ENCODE measurements at regions not wholly inside any gene's neighbourhood (a gene's known extent, or its start where the extent isn't known, plus 50 kb on each side); places are given as distances from the start of the nearest gene placed in this dataset.
A peak's percentile ranks its signal among the peaks of the same experiment; 100 is the strongest.

DNA sequence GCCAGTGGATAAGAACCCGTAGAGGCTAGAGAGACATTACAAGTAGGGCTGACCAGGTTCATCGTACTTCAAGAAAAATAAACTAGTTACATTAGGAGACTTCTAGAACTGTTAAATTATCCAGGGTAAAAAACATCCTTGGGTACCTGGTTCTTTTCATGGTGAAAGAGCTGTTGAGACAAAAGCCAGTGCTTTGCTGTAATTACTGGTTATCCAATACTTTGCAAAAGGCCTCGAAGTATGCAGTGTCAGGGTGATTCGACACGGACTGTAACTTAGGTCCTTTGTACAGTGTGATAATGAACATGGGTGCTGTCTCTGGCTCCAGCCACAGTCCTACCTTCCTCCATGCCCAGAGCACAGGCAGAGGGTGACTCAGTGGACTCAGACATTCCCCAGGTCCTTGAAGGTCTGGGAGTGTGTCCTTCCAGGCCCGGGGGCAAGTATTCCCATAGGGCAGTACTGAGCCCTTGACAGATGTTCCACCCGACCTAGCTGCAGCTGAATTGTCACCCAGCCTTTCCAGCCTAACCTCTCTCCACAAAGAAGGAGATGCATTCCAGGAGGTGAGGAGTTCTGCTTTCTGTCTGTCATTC is 123.6 kb upstream of the TMEM72 start:
- DNase-seq: no peak

DNA sequence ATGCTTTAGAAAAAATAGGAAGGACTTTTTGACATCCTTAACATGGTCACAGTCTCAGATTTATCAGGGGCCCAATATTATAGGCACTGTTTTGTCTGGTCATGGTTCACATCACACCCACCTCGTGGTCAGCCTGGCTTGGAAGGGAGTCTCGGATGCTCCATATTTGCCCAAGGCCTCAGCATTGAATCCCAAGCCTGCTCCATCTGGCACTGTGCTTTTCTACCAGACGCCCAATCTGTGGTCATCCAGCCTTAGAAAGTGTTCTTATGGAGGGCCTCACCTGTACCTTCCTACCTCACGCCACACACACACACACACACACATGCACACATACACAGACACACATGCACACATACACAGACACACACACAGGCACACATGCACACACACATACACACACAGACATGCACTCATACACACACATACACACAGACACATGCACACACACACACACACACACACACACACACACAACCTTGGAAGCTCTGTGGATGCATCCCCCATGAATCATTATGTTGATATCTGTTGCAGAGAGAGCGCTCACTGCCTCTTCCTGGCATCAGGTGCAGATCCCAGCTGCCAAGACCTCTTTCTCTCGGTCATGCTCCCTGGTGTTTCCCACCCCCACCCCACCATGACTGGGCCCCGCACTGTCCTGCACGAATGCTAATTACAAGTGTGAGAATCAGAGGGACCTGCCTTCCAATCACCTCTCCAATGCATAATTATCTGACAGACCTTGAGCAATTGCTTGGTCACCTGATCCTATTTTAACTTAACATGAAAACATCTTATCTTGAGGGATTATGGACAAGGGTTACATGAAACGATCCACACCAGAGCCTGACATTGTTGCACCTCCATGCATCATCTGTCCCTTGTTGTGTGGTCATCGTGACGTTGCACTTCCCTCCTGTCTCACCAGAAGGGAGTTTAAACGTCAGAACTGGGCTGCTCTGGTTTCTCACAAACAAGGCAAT is 122.7 kb upstream of the TMEM72 start:
- DNase-seq: no peak

DNA sequence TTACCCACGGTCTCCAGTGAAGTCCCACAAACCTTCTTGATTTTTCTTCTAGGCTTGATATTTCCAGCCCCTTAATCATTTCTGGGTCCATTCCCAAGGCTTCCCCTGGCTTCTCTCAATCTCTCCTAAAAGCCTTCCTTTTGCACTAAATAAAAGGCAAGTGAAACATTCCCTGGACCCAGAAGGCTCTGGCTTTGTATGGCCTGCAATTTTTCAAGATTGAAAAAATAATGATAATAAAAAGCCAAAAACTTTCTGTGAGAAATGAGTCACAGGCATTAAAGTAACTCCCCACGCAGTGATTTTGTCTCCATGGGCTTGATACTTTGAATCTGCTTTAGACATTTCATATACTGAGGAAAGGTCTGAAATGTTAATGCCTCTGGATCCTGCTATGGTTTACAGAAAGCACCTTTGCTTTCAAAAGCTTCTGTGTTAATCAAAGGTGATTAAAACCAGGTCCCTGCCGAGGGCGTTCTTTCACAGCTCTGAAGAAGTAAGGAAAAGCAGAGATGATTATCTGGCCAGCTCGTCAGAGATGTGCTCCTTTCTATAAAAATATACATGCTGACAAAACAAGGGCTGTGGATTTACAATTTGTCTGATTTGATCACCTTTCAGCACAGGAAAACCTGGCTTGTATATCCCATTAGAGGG is 118.9 kb upstream of the TMEM72 start:
- no peak for DNase-seq

DNA sequence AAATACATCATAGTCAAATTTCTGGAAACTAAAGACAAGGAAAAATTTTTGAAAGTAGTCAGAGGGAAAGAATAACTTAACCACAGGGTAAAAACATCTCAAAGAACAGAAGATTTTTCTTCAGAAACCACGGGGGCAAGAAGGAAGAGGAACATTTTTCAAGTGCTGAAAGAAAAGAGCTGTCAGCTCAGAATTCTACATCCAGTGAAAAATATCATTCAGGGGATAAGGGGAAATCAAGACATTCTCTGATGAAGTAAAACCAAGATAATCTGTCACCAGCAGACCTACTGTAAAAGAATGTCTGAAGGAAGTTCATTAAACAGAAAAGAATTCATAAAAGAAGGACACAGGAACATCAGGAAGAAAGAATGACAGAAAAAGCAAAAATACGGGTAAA is 111.2 kb upstream of the TMEM72 start:
- peak; percentile 61 for DNase-seq

DNA sequence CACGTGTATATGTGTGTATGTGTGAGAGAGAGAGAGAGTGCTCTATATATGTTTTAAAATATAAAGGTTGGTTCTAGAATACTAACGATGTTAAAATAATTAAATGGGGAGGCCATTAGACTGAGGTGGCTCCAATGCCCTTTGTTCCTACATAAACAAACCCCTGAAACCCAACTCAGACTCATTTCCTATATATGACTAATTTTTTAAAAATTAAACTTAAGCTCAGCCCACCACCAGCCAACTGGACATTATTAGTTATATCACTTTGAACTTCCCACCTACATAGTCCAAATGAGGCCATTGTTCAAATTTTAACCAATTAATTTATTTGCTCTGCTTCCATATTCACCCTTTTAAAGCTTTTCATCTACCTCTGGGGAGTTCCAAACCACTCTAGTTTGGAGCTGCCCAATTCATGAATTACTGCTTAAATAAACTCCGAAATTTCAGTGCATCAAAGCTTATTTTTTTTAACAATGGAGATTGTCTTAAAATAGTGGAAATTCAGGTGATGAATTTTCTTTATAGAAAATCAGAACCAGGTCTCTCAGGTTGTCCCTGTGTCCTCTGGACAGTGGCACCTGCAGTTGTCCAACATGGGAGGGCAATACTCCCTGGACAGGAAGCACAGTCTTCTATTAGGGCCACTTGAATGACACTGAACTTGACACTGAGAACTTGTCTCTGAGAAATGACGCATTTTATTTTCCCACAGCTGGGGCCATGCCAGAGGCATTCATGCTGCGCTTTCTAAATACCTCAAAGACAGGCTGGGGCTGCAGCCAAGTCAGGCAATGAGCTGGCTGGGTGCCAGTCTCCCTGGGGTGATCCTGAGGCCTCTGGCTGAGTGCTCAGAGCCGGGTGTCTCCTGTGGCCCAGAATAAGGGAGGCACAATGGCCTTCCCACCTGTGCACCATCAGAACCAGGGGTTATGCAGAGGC is 109.5 kb upstream of the TMEM72 start:
- DNase-seq: peak; percentile 96

DNA sequence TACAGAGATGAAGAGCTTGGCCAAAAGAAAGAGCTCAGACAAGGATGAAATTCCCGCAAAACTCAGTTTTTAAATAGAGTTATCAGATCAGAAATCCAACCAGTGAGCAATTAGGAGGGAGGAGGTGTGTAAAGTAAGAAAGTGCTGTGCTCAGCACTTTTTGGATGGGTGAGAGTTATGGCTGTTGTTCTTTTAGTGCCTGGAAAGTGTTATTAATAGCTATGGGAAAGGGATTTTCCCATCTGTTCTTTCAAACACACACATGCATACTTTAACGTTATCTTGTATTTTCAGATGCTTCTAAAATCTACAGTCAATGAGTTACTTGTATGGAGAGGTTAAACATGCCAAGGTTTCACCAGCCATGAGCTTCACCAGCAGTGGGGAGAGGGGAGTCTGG is 107.3 kb upstream of the TMEM72 start:
- no peak for DNase-seq

DNA sequence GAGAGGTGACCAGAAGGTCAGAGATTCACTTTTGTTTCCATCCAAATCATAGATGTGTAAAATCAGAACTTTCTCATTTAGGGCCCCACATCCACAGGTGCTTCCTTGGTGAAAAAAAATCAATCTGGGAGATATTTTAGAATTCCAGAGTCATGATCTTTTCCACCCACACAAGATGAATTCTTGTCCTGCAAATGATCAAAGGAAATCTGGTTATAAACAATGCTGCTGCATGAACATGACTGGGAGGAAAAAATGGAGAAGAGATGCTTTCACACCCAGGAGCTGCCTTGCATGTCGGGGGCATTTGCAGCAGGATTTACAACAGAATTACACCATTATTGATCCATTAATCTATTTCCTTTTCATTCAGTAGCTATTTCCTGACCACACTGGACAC is 106.5 kb upstream of the TMEM72 start:
- no peak for DNase-seq

DNA sequence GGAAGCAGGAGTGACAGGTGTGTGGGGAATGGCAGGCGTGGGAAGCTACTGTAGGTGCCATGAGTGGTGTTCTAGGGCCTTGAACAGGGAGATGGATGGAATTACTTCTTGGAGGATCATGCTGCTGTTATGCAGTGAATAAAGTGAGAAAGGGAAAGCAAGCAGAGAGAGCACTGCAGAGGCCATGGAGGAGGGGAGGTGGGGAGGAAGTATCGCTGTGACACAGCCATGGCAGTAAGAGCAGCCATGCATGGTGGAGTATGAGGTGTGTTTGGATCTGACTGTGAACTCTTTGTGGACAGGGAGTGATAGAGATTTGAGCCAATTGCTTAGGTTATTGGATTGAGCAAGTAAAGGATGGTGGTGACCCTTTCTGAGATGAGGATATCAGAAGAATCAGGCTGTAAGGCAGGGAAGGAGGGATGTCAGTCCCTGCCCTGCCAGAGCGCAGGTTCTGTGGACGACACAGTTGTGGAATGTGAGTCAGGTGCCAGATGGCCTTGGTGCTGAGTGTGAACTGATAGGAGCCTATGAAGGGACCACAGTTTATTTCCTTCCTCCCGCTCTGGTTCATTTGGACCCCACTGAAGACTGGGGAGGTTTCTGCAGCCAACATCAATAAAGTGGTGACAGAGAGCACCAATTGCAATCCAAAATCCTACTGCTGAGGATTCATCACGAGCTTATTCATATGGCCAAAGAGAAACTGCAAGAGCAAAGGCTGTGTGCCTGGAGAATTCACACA is 105.5 kb upstream of the TMEM72 start:
- no peak for DNase-seq

DNA sequence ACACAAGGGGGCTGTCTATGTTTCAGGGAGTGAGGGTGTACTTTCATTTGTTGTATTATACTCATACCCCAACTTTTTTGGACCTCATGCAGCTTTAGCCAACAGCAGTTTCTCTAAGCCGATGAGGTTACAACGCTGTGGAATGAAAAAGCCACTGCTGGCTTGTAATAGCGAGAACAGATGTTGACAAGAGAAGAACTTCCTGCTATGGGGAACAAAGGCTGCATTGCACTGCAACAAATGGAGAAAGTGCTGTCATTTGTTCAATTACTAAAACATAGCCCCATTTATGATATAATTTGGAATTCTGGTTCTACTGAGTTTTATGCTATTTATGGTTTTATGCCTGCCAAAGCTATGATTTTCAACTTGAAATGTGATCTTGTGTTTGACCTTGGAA is 104.2 kb upstream of the TMEM72 start:
- DNase-seq: no peak

DNA sequence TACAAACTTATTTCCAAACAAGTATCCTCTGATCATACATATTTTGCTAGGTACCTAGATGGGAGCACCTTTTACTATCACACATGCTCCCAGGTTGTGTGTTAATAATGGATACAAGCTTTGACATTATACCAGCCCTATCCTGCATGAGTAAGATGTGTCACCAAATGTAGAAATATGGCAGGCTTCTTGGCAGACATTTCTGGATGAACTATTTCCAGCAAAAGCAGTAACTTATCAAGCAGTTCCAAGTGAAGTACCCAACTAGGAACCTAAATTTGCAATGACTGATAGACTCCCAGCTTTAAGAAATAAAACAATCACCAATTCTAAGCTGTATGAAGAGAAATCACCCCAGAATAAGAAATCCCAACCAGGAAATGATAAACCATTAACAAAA is 103.7 kb upstream of the TMEM72 start:
- no peak for DNase-seq

DNA sequence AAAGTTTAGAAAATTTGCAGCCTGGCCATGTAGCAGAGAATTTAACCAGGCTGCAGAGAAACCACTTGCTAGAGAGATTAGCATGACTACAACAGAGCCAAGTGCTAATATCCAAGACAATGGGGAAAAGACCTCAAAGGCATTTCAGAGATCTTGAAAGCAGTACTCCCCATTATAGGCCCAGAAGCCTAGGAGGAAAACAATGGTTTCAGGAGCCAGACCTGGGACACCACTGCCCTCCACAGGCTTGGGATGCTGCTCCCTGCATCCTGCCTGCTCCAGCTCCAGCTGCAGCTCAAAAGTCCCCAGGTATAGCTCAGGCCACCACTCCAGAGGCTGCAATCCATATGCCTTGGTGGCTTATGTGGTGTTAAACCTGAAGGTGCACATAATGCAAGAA is 101.5 kb upstream of the TMEM72 start:
- DNase-seq: no peak

DNA sequence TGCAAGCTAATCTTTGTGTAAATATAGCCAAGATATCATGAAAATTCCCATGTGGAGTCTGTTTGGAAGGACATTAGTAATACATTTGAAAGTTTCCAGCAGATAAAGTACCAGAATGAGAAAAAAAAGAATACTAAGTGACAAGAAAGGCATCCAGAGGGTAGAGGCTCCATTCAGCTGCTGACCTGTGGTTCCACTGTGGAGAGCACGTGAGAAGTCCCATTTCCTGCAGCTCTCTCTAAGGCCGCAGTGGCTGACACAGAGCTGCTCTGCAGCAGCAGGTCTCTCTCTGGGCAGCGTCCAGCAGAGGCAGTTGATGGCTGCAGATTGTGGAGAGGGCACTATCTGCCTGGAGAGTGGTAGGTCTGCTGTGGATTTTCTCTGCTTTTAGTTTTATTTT is 100.1 kb upstream of the TMEM72 start:
- DNase-seq: no peak

DNA sequence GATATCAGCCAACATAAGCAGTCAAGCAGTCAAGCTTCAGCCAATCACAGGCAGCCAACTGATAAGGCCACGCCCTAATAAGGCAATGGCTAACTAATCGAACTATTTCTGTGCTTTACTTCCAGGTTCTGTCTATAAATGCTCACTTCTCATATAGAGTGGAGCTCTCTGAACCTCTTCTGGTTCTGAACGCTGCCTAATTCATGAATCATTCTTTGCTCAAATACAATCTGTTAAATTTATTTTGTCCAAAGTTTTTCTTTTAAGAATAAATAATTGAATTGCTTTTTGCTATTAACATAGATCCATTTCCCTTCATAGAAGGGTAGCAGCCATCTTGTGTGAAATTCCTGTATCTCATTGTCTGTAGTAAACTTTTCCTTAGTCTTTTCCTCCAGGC is 97.9 kb upstream of the TMEM72 start:
- DNase-seq: no peak

DNA sequence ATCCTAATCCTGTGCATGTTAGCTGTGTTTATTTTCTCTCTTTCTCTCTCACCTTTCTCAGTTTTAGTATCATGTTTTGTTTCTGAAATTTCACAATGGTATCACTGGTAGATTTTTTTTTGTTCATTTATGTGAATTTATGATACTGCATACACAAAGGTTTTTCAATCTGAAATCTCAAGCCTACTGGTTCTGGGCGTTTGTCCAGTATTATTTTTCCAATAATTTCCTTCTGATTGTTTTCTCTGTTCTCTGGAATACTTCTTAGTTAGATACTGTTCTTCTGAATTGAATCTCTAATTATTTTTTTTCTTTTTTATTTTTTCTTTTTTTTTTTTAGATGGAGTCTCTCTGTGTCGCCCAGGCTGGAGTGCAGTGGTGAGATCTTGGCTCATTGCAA is 96.2 kb upstream of the TMEM72 start:
- DNase-seq: no peak

DNA sequence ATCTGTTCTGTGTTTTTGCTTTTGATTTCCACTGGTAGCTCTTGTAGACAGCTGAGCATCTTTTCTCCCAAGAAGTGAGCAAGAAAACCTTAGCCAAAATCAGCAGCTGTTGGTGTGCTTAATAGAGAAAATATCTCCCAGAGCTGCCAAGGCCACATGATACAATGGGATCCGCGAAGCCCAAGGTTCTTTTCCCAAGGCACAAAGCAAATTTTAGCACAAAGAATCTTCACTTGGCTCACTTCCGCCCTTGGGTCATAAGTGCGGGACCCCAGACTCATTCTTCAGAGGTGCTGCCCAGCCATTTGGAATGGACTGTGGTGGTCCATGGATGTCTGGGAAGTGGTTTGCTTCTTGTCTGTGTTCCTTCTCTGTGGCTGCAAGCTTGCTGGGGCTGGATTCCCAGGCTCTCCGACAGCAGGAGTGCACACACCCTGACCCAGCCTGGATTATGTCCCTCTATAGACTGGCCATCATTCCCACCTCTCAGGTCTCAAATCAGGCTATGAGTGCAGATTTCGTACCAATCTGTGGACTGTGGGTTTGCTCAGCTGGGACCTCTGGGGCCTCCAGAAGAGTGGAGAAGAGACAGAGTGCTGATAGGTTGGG is 93.0 kb upstream of the TMEM72 start:
- DNase-seq: no peak

DNA sequence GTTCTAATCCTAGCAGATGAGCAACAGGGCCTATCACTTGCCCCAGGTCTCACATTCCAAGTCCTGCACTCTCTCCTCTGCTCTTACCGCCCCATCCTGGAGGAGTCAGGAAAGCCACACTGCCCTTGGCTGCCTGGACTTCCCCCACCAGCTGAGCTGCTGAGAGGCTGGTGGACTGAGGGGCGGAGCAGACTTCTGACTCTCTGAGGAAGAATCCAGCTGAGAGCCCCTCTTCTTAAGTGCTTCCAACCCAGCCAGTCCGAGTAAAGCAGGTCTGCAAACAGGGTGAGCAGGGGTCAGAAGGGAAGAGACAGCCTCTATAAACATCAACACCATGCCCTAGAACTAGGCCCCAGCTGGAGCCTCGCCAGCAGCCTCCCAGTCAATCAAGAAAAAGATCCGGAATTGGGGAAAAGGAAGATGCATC is 92.4 kb upstream of the TMEM72 start:
- no peak for DNase-seq

DNA sequence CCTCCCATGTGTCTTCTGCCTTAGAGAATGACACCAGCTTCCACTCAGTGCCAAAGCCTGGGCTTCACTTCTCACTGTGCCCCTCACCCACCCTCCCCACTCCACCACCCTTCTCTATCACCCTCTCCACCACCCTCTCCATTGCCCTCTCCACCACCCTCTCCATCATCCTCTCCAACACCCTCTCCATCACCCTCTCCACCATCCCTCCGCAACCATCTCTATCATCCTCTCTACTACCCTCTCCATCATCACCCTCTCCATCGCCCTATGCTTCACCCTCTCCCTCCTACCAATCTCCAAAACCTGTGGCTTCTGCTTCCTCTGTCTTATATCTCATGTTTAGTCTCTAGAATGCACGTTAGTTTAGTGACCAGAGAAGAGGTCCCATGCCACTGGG is 91.0 kb upstream of the TMEM72 start:
- no peak for DNase-seq

DNA sequence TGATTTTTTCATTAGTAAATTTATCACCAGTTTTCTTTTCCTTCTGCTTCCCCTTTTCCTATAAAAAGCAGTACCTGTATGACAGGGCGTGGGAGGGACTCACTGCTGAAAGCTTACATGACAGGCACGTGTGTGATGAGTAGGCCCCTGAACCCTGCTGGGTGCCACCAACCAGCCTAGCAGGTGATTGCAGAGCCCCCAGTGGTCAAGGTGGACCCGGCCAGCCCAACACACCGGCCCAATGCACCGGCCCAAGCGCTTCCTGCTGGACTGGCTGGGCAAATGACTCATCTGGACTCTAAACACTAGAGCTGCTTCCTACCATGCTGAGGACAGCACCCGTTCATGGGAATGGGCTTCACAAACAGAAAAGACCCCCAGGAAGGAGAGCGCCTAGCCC is 89.8 kb upstream of the TMEM72 start:
- no peak for DNase-seq

DNA sequence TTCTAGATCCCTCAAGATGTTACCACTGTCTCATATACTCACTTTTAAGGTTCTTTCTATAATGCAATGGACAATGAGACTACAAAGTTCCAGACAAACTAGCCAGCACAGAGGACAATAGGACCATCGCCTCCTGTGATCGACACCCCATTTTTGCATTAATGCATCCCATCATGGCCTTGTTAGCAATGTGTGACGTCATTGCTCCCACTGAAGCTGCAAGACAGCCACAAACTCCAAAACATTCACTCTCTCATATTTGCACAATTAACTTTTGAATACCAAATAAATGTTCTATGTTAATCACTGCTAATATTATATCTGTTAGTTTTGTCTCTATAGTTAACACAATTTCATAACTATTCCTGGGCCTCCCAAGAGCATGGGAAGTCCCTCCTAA is 88.8 kb upstream of the TMEM72 start:
- no peak for DNase-seq

DNA sequence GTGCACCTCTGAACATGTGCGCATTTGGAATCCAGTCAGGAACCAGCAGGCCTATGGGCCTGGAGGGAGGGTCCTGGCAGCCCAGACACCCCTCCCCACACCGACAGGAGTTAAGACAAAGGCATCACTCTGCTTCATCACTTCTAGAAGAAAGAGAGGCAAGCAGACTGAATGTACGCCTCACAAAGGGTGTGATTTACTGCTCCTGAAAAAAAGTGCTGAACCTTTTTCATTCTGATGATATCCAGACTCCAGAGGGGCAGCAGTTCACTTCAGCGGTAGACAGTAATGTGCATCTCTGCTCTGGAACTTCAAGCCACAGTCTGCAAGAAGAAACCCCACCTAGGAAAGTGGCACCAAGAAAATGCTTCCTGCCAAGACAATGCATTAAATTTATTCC is 88.2 kb upstream of the TMEM72 start:
- DNase-seq: no peak

DNA sequence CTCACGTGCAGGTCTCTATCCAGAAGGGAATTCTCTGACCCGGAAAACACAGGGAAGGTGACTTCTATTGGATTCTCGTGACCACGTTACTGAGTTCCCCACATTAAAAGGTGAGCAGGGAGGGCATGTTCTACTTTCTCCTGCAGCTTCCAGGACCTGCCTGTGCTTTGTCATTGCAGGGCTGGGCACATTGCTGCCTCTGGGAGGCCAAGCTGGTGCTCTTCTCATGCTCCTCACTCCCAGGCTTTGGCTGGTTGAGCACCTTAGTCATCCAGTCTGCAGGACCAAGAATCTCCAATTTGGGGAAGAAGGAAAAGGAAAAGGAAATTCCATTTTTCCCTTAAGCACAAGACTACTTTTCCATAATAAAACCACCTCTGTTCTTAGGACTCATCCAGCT is 86.5 kb upstream of the TMEM72 start:
- DNase-seq: no peak

Measured in fibroblast of upper back skin (primary cell).